Gastrocnemius medialis (tissue), 4 donors: ENCODE measurements at regions not wholly inside any gene's neighbourhood (a gene's known extent, or its start where the extent isn't known, plus 50 kb on each side); places are given as distances from the start of the nearest gene placed in this dataset.

Source experiments
- ATAC-seq, 2 donors: fragments of 150-250 bp; one replicate each; pipeline ENCODE4 v1.9.1; 2016
- DNase-seq, 2 donors: peaks; one replicate each; pipeline ENCODE4 v3.0.0-alpha.2; 2019
- H3K27ac ChIP-seq, 4 donors: fragments of 200-600 bp; sonication (generic); 1 replicate in 1 of 4; 2 replicates in 3 of 4; pipeline ENCODE4 v1.5.1; 2016 to 2018; ENCODE audit warnings: mild to moderate bottlenecking in 2 of 4, moderate library complexity in 1 of 4
- H3K27me3 ChIP-seq, 3 donors: fragments of 200-600 bp; sonication (generic) in 2 of 3; 1 replicate in 1 of 3; 2 replicates in 2 of 3; pipeline versions ENCODE4 v1.5.1 to v1.6.0; 2016 to 2019; ENCODE audit warnings: mild to moderate bottlenecking in 1 of 3, moderate library complexity in 1 of 3
- H3K36me3 ChIP-seq, 2 donors: fragments of 200-600 bp; sonication (generic) in 1 of 2; one replicate each; pipeline ENCODE4 v1.5.1; 2017 to 2018
- H3K4me1 ChIP-seq, 2 donors: fragments of 200-600 bp; sonication (generic) in 1 of 2; one replicate each; pipeline ENCODE4 v1.5.1; 2016 to 2017; ENCODE audit warnings: mild to moderate bottlenecking in 2 of 2
- H3K4me3 ChIP-seq, 4 donors: fragments of 200-600 bp; sonication (generic) in 3 of 4; 1 replicate in 1 of 4; 2 replicates in 3 of 4; pipeline ENCODE4 v1.5.1; 2016 to 2019; ENCODE audit warnings: mild to moderate bottlenecking in 2 of 4
- H3K9me3 ChIP-seq, 3 donors: fragments of 200-600 bp; sonication (generic) in 2 of 3; 1 replicate in 1 of 3; 2 replicates in 2 of 3; pipeline ENCODE4 v1.5.1; 2016 to 2019
- CTCF ChIP-seq, 5 experiments: fragments of 450-650 bp in 3 of 5; fragments of 200-600 bp in 2 of 5; sonication (generic) in 2 of 5; IDR thresholded peaks in 4 of 5; conservative IDR thresholded peaks in 1 of 5; 1 replicate in 4 of 5; 2 replicates in 1 of 5; pipeline ENCODE4 v1.5.1; 2016 to 2019; ENCODE audit warnings: antibody characterized with exemption in 5 of 5, mild to moderate bottlenecking in 3 of 5, moderate library complexity in 3 of 5
- POLR2A ChIP-seq, 2 donors: fragments of 450-650 bp; IDR thresholded peaks; one replicate each; pipeline ENCODE4 v1.6.1; 2017; ENCODE audit warnings: antibody characterized with exemption in 2 of 2, mild to moderate bottlenecking in 2 of 2, moderate library complexity in 2 of 2
- in situ Hi-C, 4 donors: fragments of 200-750 bp; cut with MboI; loops; one replicate each; pipeline versions ENCODE4 v1.15.0 to v1.8.0; 2017; ENCODE audit warnings: low sequenced_read_pairs in 4 of 4
- intact Hi-C: fragments of 100-400 bp; cut with DNase I; formaldehyde crosslinking; loops from one replicate; pipeline ENCODE4 v1.15.1; 2023; ENCODE audit warnings: low total_unique reads

- TF ChIP-seq CTCF (IDR thresholded peaks at IDR 0.05 in 4 of 5, conservative IDR thresholded peaks at IDR 0.05 in 1 of 5) (no peak), POLR2A (IDR thresholded peaks at IDR 0.05) (no peak)
- intact Hi-C loops = no loop called here
- ATAC-seq = no peak
Observed at GRCh38 chr6:167660944-167661551, 165.7 kb upstream of the AFDN start.

GRCh38 chr6:167661552-167662044, 165.1 kb upstream of the AFDN start:
- Histone ChIP-seq H3K36me3 (no peaks in the 10 kb centered on the region), H3K9me3 (no peaks in the 10 kb centered on the region), H3K27ac (no peak overlapping the region), H3K4me3 (no peak overlapping the region), H3K27me3 (no peaks in the 10 kb centered on the region), H3K4me1 (no peaks in the 10 kb centered on the region)
- no peak for DNase-seq
- ATAC-seq = no peak
- TF ChIP-seq POLR2A (IDR thresholded peaks at IDR 0.05) (no peak), CTCF (IDR thresholded peaks at IDR 0.05 in 4 of 5, conservative IDR thresholded peaks at IDR 0.05 in 1 of 5) (no peak)
- in situ Hi-C loops (no loop called here), intact Hi-C loops (no loop called here)

More at GRCh38 chr6:167660944-167661551, 165.7 kb upstream of the AFDN start:
- Histone ChIP-seq H3K9me3 (no peaks in the 10 kb centered on the region), H3K36me3 (no peaks in the 10 kb centered on the region), H3K4me3 (no peak overlapping the region), H3K4me1 (no peaks in the 10 kb centered on the region), H3K27me3 (no peaks in the 10 kb centered on the region), H3K27ac (no peak overlapping the region)
- no peak for DNase-seq
- in situ Hi-C loops = no loop called here

- peaks cover 0 to 1% of the 10 kb centered on the region in 2 donors for H3K4me1 ChIP-seq
- no peaks in the 10 kb centered on the region for H3K9me3 ChIP-seq
- no peak overlapping the region for H3K27ac ChIP-seq
- intact Hi-C loops = no loop called here
- H3K4me3 ChIP-seq = no peak overlapping the region
- TF ChIP-seq CTCF (IDR thresholded peaks at IDR 0.05 in 4 of 5, conservative IDR thresholded peaks at IDR 0.05 in 1 of 5) (no peak), POLR2A (IDR thresholded peaks at IDR 0.05) (no peak)
- H3K36me3 ChIP-seq = no peaks in the 10 kb centered on the region
- DNase-seq = no peak
- in situ Hi-C loops = no loop called here
- ATAC-seq = no peak
- no peaks in the 10 kb centered on the region for H3K27me3 ChIP-seq
Observed at GRCh38 chr6:167662075-167662880, 164.4 kb upstream of the AFDN start.

- ATAC-seq (no peak), DNase-seq (no peak)
- in situ Hi-C loops = no loop called here
- Histone ChIP-seq H3K27ac (no peak overlapping the region), H3K27me3 (no peaks in the 10 kb centered on the region), H3K9me3 (no peaks in the 10 kb centered on the region), H3K36me3 (no peaks in the 10 kb centered on the region), H3K4me1 (peaks cover 4 to 7% of the 10 kb centered on the region in 2 donors), H3K4me3 (no peak overlapping the region)
- TF ChIP-seq POLR2A (IDR thresholded peaks at IDR 0.05) = no peak
- no peak for TF ChIP-seq CTCF (IDR thresholded peaks at IDR 0.05 in 4 of 5, conservative IDR thresholded peaks at IDR 0.05 in 1 of 5)
- intact Hi-C loops = no loop called here
Observed at GRCh38 chr6:167662881-167663205, 163.9 kb upstream of the AFDN start.
